Upper lobe of left lung (tissue), 4 donors: ENCODE measurements at regions not wholly inside any gene's neighbourhood (a gene's known extent, or its start where the extent isn't known, plus 50 kb on each side); places are given as distances from the start of the nearest gene placed in this dataset.

Source experiments
- POLR2A ChIP-seq, 4 donors: fragments of 450-650 bp; IDR thresholded peaks; one replicate each; pipeline ENCODE4 v1.5.1; 2016 to 2017; ENCODE audit warnings: antibody characterized with exemption in 4 of 4, mild to moderate bottlenecking in 2 of 4
- TF ChIP-seq, protein P1 (sequence below), 6 experiments: fragments of 450-650 bp in 4 of 6; fragments of 200-600 bp in 2 of 6; sonication (generic) in 2 of 6; IDR thresholded peaks; one replicate each; pipeline ENCODE4 v1.5.1; 2016 to 2019; ENCODE audit warnings: antibody characterized with exemption in 6 of 6

DNA sequence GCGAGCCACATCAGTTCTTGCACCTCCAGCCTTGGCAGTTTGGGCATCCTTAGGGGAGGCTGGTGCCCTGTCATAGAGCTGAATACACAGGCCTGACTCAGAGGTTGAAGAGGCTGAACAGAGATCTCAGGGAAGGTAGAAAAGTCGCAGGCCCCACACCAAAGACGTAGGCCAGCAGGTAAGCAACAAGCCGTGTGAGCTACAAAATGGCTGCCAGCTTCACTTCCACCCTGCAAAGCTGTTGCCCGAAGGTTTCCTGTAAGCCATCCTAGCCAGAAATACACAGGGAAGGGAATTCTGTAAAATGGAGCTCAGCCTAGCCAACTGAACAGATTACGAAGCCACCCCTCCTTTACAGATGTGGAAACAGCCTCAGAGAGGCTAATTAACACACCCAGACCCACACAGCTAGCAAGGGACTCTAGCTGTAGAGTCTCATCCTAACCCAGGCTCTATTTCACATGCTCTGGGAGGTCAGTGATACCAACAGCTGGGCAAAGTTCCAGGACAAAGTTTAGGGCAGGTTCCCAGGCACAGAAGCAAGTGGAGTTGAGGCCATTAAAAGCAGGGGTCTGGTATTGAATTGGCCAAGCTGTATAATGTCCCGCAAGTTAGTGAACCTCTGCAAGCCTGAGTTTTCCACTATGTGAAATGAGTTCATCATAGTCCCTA, 66.3 kb upstream of the RASGRF1 start:
- TF ChIP-seq, protein P1, sequence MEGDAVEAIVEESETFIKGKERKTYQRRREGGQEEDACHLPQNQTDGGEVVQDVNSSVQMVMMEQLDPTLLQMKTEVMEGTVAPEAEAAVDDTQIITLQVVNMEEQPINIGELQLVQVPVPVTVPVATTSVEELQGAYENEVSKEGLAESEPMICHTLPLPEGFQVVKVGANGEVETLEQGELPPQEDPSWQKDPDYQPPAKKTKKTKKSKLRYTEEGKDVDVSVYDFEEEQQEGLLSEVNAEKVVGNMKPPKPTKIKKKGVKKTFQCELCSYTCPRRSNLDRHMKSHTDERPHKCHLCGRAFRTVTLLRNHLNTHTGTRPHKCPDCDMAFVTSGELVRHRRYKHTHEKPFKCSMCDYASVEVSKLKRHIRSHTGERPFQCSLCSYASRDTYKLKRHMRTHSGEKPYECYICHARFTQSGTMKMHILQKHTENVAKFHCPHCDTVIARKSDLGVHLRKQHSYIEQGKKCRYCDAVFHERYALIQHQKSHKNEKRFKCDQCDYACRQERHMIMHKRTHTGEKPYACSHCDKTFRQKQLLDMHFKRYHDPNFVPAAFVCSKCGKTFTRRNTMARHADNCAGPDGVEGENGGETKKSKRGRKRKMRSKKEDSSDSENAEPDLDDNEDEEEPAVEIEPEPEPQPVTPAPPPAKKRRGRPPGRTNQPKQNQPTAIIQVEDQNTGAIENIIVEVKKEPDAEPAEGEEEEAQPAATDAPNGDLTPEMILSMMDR (IDR thresholded peaks at IDR 0.05) = no peak
- TF ChIP-seq POLR2A (IDR thresholded peaks at IDR 0.05) = no peak
